DOHH2 (cell line): ENCODE measurements at regions not wholly inside any gene's neighbourhood (a gene's known extent, or its start where the extent isn't known, plus 50 kb on each side); places are given as distances from the start of the nearest gene placed in this dataset.
A peak's percentile ranks its signal among the peaks of the same experiment; 100 is the strongest.

Source experiments
- H3F3A ChIP-seq: fragments of 200-600 bp; sonication (generic), shearing (Covaris generic); 2 replicates; pipeline ENCODE4 v1.6.0; 2016; ENCODE audit warnings: antibody characterized with exemption, mild to moderate bottlenecking; ENCODE audit not compliant: control insufficient read depth, insufficient read depth
- H3K27ac ChIP-seq: fragments of 200-600 bp; sonication (generic); 2 replicates; pipeline ENCODE4 v1.5.1; 2014; ENCODE audit warnings: low read depth, mild to moderate bottlenecking, low read length, moderate library complexity
- H3K27me3 ChIP-seq: fragments of 200-600 bp; sonication (generic); 2 replicates; pipeline ENCODE4 v1.6.1; 2014; ENCODE audit warnings: mild to moderate bottlenecking, low read length, mixed read lengths; ENCODE audit not compliant: control insufficient read depth
- H3K36me3 ChIP-seq: fragments of 200-600 bp; sonication (generic); 2 replicates; pipeline ENCODE4 v1.6.1; 2014; ENCODE audit warnings: mild to moderate bottlenecking, low read length, moderate library complexity, mixed read lengths; ENCODE audit not compliant: control insufficient read depth
- H3K4me1 ChIP-seq: fragments of 200-600 bp; sonication (generic); 2 replicates; pipeline ENCODE4 v1.6.1; 2014; ENCODE audit warnings: mild to moderate bottlenecking, low read length, mixed read lengths; ENCODE audit not compliant: control insufficient read depth
- H3K4me2 ChIP-seq: fragments of 200-600 bp; sonication (generic); 2 replicates; pipeline ENCODE4 v1.6.0; 2014; ENCODE audit warnings: mild to moderate bottlenecking, low read length, moderate library complexity
- H3K4me3 ChIP-seq: fragments of 200-600 bp; sonication (generic); 2 replicates; pipeline ENCODE4 v1.5.1; 2014; ENCODE audit warnings: mild to moderate bottlenecking, low read length, mixed read lengths
- H3K79me2 ChIP-seq: fragments of 200-600 bp; sonication (generic); 2 replicates; pipeline ENCODE4 v1.6.1; 2014; ENCODE audit warnings: mild to moderate bottlenecking, low read length, mixed read lengths; ENCODE audit not compliant: control insufficient read depth
- H3K9me2 ChIP-seq: fragments of 200-600 bp; sonication (generic); replicated peaks from 2 replicates; pipeline ENCODE4 v1.6.1; 2014; ENCODE audit warnings: mild to moderate bottlenecking, low read length, mixed read lengths; ENCODE audit not compliant: control insufficient read depth
- H3K9me3 ChIP-seq: fragments of 200-600 bp; sonication (generic); 2 replicates; pipeline ENCODE4 v1.6.1; 2014; ENCODE audit warnings: antibody characterized with exemption, low read length, mixed read lengths; ENCODE audit not compliant: control insufficient read depth, insufficient read depth
- H4K20me1 ChIP-seq: fragments of 200-600 bp; sonication (generic); 2 replicates; pipeline ENCODE4 v1.6.0; 2014; ENCODE audit warnings: low read depth, mild to moderate bottlenecking, antibody characterized with exemption, low read length, moderate library complexity; ENCODE audit not compliant: control insufficient read depth, insufficient read depth
- CTCF ChIP-seq: fragments of 200-600 bp; sonication (generic); IDR thresholded peaks from one replicate; pipeline ENCODE4 v1.5.1; 2014; ENCODE audit warnings: antibody characterized with exemption, mild to moderate bottlenecking, low read depth, low read length; ENCODE audit not compliant: poor library complexity, severe bottlenecking
- EZH2phosphoT487 ChIP-seq: fragments of 200-600 bp; sonication (generic); IDR thresholded peaks from 2 replicates; pipeline ENCODE4 v1.6.1; 2017; ENCODE audit warnings: borderline replicate concordance, mild to moderate bottlenecking, antibody characterized with exemption, low read length, moderate library complexity, mixed read lengths

GRCh38 chr13:38570706-38571105 lies 116.2 kb upstream of the FREM2 start:
- no peaks in the 10 kb centered on the region for H3K79me2 ChIP-seq
- H3K36me3 ChIP-seq = no peaks in the 10 kb centered on the region
- peaks cover 4% of the 10 kb centered on the region; the same call in 1 of the 2 replicates for H3K9me3 ChIP-seq
- no peak overlapping the region for H3K27ac ChIP-seq
- no peaks in the 10 kb centered on the region for H3K9me2 ChIP-seq
- no peak for TF ChIP-seq EZH2phosphoT487
- no peak for TF ChIP-seq CTCF
- no peak overlapping the region for H3K4me3 ChIP-seq
- H3K4me2 ChIP-seq = no peak overlapping the region
- no peaks in the 10 kb centered on the region for H3F3A ChIP-seq
- H4K20me1 ChIP-seq = no peaks in the 10 kb centered on the region
- H3K27me3 ChIP-seq = no peaks in the 10 kb centered on the region
- H3K4me1 ChIP-seq = no peaks in the 10 kb centered on the region

DNA sequence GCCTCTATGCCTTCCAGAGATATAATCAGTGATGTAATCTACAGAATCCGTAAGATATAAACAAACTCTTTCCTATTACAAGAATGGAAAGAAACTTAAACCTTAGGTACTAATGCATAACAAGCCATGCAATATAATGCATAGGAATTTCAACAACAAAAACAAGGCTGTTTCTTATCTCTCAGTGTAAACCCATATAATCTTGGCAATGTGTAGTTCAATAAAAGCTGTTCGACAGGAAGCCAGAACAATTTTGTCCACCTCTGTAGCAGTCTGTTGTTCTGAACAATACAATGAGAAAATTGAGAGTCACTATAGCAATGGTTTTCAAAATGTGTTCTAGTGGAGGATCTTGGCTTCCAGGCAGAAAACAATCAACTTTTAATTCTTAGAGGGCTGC lies 111.5 kb upstream of the FREM2 start:
- no peaks in the 10 kb centered on the region for H3K36me3 ChIP-seq
- TF ChIP-seq EZH2phosphoT487 (no peak), CTCF (no peak)
- H3K4me1 ChIP-seq = no peaks in the 10 kb centered on the region
- H3K79me2 ChIP-seq = no peaks in the 10 kb centered on the region
- no peak overlapping the region for H3K27ac ChIP-seq
- no peak overlapping the region for H3K4me2 ChIP-seq
- H3K4me3 ChIP-seq = no peak overlapping the region
- H3K9me2 ChIP-seq = no peaks in the 10 kb centered on the region
- no peaks in the 10 kb centered on the region for H4K20me1 ChIP-seq
- no peaks in the 10 kb centered on the region for H3K27me3 ChIP-seq
- no peaks in the 10 kb centered on the region for H3F3A ChIP-seq
- H3K9me3 ChIP-seq = no peaks in the 10 kb centered on the region

DNA sequence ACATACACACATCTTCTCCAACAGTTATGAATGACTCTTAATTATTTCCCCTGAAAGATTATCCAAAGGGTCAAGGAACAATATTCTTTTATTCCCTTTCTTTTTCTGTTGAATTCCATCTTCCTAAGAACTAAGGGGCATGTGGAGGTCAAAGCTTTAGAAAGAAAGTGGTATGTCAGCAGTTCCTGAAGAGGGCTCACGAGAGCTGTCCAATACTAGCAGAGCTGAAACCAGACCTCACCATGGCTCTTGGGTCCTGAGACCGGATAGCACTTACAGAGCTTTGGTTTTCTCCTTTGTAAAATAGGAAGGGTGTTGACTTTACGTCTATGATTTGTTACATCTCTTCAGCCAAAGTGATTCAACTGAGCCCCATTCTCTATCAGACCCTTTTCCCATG lies 109.8 kb upstream of the FREM2 start:
- H3K4me1 ChIP-seq = no peaks in the 10 kb centered on the region
- H3K4me2 ChIP-seq = no peak overlapping the region
- no peaks in the 10 kb centered on the region for H3K9me2 ChIP-seq
- H3K36me3 ChIP-seq = no peaks in the 10 kb centered on the region
- H3K4me3 ChIP-seq = no peak overlapping the region
- no peaks in the 10 kb centered on the region for H4K20me1 ChIP-seq
- H3K9me3 ChIP-seq = no peaks in the 10 kb centered on the region
- H3F3A ChIP-seq = no peaks in the 10 kb centered on the region
- H3K27ac ChIP-seq = no peak overlapping the region
- H3K27me3 ChIP-seq = no peaks in the 10 kb centered on the region
- no peaks in the 10 kb centered on the region for H3K79me2 ChIP-seq
- TF ChIP-seq EZH2phosphoT487 = no peak
- TF ChIP-seq CTCF = no peak

GRCh38 chr13:38582133-38582532 lies 104.7 kb upstream of the FREM2 start:
- H3K4me3 ChIP-seq = no peak overlapping the region
- H3K27me3 ChIP-seq = no peaks in the 10 kb centered on the region
- no peaks in the 10 kb centered on the region for H4K20me1 ChIP-seq
- H3K9me2 ChIP-seq = no peaks in the 10 kb centered on the region
- H3K4me2 ChIP-seq = no peak overlapping the region
- no peaks in the 10 kb centered on the region for H3K9me3 ChIP-seq
- no peak overlapping the region for H3K27ac ChIP-seq
- H3K79me2 ChIP-seq = no peaks in the 10 kb centered on the region
- TF ChIP-seq CTCF = peak; percentile 55
- no peak for TF ChIP-seq EZH2phosphoT487
- no peaks in the 10 kb centered on the region for H3K4me1 ChIP-seq
- H3K36me3 ChIP-seq = no peaks in the 10 kb centered on the region
- H3F3A ChIP-seq = no peaks in the 10 kb centered on the region
